ELR (cell line): ENCODE measurements at regions not wholly inside any gene's neighbourhood (a gene's known extent, or its start where the extent isn't known, plus 50 kb on each side); places are given as distances from the start of the nearest gene placed in this dataset.
"Not testable (repeated sequence)": the region's sequence is repeated elsewhere in the genome, so short reads cannot be mapped to it uniquely, and the experiment has no call there.

Source experiments
- DNase-seq: peaks from one replicate; pipeline ENCODE4 v3.0.0-alpha.2; 2015; ENCODE audit warnings: low read depth

DNA sequence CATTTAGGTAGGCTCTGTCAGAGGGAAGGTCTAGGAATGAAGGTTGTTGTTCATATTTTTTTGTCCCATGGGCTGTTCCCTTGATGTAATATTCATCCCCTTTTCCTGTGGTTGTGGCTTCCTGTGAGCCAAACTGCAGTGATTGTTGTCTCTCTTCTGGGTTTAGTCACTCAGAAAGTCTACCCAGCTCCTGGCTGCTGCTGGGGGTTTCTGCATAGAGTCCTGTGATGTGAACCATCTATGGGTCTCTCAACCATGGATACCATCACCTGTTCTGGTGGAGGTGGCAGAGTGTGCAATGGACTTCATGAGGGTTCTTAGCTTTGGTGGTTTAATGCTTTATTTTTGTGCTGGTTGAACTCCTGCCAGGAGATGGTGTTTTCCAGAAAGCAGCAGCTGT is 122.8 kb downstream of the ZC4H2 start:
- no peak for DNase-seq

DNA sequence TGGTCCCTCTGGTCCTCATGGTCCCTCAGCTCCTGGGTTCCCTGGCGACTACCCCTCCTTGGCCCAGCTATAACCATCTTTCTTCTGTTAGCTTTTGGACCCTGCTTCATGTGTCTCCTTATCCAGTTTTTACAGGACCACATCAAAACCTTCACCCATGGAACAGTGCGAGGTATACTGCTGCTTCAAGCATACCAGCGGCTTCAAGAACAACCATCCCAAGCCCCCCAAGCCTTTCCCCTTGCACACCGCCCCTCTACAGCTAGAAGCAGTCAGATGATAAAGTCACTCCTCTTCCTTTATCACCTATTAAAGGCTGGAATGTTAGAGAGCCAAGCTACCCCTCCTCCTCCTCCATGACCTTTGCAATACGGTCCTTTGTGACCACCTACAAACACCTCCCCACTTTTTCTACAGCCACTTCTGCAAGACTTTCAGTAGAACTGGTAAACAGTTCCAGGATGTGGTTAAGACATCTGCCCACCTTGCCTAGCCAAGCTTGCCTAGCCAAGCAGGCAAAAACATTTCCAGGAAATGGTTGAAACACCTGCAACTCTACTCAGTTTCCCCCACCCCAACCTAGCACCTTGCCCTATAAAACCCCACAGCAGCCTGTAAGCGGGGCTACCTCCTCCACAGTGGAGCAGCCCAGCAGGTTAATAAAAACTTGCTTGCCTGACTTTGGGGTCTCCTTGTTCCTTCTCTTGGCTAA is 125.7 kb downstream of the ZC4H2 start:
- DNase-seq: no peak

DNA sequence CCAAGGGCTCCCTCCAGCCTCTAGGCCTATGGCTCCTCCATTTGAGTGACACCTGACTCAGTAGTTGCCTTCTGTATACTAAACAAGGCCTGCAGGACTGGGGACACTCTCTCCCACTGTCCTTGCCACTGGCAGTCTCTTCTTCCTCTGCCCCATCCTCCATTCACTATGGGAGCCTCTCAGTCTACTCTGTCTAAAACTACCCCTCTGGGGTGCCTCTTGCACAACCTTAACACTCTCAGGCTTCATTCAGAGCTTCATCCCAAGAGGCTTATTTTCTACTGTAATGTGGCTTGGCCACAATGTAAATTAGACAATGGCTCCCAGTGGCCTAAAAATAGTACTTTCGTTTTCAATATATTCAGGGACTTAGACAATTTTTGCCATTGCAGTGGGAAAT is 133.0 kb downstream of the ZC4H2 start:
- DNase-seq: no peak

DNA sequence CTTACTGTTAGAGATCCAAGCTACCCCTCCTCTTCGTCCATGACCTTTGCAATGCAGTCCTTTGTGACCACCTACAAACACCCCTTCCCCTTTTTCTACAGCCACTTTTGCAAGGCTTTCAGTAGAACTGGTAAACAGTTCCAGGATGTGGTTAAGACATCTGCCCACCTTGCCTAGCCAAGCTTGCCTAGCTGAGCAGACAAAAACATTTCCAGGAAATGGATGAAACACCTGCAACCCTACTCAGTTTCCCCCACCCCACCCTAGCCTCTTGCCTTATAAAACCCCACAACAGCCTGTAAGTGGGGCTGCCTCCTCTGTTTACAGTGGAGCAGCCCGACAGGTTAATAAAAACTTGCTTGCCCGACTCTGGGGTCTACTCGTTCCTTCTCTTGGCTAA is 133.8 kb downstream of the ZC4H2 start:
- DNase-seq: no peak

DNA sequence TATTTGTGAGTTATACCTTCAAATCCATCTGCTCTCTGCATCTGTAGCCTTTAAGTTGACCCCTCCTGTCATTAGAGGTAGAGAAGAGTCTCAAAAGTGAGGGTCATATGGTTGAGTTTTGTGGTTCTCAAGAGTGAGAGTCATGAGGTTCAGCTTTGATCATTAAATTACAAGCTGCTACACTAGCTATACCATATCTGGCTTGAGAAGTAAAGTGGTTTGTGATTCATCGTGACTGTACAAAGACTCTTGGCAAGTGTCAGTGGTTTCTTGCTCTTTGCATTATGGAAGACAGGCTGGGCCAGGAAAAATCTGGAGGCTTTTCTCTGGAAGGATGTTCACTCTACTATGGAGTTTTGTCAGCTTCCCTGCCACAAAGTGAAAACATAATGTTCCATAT is 170.6 kb downstream of the ZC4H2 start:
- peak; percentile 0 for DNase-seq

DNA sequence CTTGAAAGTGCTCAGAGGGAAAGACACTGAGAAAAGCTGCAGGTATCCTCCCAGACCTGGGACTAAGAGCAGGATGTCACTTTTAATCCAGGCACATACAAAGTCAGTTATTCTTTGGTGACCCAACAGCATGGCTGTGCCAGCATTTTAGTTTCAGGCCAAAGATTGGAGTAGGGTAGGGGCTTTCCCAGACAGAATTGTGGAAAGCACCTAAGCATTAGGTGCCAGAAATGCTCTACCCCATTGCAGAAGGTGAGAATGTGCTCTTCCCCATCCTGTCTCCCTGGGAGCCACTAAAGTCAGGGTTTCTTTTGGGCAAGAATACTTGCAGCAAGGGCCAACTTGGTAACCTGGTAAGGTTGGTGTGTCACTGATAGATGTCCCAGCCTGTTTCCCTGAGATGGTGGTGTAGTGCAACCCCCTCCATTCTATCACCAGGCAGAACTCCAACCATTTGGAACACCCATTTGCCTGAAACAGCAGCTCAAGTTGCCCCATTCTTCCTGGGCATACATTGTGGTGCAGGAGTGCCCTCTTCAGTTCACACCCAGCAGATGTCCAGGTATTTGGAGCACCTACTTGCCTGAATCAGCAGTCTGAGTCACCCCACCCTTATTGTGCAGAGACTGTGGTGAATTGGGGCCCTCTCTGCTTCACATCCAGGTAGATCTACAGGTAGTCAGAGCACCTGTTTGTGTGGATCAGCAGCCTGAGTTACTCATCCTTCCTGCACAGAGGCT is 183.5 kb downstream of the ZC4H2 start:
- DNase-seq: no peak

DNA sequence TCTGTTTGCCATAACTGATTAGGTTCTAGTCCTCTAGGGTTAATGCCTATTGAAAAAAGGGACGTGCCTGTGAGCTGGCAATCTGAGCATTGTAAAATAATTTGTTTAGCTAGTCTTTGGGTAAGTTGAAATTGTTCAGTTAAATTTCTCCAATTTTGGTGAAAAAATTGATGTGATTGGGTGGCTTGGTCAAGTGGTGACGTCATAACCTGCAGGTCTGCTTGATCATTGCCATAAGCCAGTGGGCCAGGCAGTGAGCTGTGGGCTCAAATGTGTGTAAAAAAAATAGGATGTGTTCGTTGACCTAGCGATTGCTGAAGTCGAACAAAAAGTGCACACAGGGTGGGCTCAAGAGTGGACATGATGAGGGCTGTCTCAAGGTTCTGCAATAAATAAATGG is 193.3 kb downstream of the ZC4H2 start:
- DNase-seq: no peak

DNA sequence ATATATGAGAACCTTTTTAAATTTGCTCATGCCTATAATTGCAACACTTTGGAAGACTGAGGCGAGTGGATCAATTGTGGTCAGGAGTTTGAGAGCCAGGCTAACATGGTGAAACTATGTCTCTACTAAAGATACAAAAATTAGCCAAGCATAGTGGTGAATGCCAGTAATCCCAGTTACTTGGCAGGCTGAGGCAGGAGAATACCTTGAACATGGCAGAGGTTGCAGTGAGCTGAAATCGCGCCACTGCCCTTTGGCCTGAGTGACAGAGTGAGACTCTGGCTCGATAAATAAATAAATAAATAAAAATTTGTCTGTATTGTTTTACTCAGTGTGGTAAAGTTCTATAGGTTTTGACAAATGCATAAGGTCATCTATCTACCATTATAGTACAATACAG is 218.2 kb downstream of the ZC4H2 start:
- no peak for DNase-seq

DNA sequence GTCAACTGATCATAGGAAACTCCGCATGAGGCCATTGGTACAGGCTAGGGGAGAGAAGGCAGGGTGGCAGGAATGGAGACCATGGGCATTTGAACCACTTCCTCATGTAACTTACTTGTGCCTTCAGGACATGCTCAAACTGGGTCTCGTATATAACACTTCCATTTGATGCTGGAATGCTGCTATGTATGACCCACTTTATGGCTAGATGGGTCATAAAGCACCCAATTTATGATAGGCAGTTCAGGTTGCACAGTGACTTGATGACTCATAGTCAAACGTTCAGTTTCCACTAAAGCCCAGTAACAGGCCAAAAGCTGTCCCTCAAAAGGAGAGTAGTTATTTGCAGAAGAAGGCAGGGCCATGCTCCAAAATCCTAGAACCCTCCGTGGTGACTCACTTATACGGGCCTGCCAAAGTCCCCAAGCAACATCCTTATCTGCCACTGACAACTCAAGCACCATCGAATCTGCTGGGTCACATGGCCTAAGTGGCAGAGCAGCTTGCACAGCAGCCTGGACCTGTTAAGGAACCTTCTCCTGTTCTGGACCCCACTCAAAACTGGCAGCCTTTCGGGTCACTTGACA is 236.4 kb downstream of the ZC4H2 start:
- DNase-seq: no peak

DNA sequence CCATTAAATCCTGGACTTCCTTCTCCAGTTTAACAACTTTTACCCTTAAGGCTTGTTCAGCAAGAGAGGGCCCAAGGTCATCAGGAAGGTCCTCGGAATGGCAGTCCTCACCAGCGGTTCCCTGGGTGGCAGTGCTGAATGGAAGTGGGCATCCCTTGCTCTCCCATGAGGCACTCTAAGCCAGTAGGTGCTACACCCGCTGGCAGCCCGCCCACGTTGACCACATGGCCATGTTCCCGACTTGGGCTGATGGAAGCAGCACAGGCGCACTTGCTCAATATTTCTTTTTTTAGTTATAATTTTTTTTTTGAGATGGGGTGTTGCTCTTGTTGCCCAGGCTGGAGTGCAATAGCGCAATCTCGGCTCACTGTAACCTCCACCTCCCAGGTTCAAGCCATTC is 277.9 kb downstream of the ZC4H2 start:
- no peak for DNase-seq

DNA sequence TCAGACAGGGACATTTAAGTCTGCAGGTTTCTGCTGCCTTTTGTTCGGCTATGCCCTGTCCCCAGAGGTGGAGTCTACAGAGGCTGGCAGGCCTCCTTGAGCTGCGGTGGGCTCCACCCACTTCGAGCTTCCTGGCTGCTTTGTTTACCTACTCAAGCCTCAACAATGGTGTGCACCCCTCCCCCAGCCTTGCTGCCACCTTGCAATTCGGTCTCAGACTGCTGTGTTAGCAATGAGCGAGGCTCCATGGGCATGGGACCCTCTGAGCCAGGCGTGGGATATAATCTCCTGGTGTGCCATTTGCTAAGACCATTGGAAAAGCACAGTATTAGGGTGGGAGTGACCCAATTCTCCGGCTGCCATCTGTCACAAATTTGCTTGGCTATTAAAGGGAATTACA is 280.9 kb downstream of the ZC4H2 start:
- not testable (repeated sequence) for DNase-seq

DNA sequence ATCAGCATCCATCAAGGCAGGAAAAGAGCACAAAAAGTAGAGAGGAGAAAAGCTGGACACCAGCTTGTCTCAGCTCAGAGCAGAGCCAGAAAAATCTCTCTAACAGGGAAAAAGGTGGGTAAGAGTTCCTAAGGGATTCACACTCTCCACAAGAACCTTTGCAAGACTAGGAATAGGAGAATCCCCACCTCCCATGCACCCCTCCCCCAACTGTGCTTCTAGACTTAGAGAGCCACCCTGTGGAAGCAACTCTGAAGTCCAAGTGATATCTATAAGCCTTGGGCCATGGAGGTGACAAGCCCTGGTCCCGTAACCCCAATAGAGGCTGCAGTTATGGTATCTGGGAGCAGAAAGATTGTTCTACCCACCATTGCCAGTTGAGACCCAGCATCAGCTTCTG is 267.6 kb upstream of the MTMR8 start:
- no peak for DNase-seq

DNA sequence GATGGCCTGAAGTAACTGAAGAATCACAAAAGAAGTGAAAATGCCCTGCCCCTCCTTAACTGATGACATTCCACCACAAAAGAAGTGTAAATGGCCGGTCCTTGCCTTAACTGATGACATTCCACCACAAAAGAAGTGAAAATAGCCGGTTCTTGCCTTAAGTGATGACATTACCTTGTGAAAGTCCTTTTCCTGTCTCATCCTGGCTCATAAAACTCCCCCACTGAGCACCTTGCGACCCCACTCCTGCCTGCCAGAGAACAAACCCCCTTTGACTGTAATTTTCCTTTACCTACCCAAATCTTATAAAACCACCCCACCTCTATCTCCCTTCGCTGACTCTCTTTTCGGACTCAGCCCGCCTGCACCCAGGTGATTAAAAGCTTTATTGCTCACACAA is 262.0 kb upstream of the MTMR8 start:
- DNase-seq: not testable (repeated sequence)

DNA sequence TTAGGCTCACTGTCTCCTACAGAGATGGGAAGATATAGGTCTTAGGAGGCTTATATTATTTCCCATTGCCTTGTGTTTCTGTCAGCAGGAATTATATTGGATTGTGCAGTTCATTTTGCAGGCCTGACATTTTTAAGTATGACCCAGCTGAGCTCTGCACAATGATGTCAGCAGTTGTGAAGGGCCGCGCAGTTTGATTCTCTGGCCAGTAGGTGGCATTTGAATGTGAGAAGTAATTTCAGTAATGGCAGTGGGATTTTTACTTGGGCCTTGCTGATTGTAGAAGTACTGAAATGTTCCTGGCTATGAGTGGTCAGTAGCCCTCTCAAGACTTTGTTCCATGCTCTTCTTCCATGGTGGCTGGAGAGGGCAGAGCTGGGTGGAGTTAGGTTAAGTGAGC is 247.2 kb upstream of the MTMR8 start:
- no peak for DNase-seq
